PC-3 (cell line): ENCODE measurements at regions not wholly inside any gene's neighbourhood (a gene's known extent, or its start where the extent isn't known, plus 50 kb on each side); places are given as distances from the start of the nearest gene placed in this dataset.

Source experiments
- ATAC-seq: fragments of 200-7000 bp; cut with Tn5 transposase; 2 replicates; pipeline ENCODE4 v1.9.1; 2020; ENCODE audit warnings: mild to moderate bottlenecking, moderate library complexity
- BruUV-seq: library from RNA; stranded (reverse); fragments of 400-500 nt; replicated peaks from 2 replicates; lab custom pipeline; 2021; lab: Mats Ljungman, UMichigan
- CTCF ChIA-PET: fragments of 300-600 bp; sonication (Branson Sonifier 250); formaldehyde crosslinking; loops from one replicate; lab custom pipeline; 2022; ENCODE audit warnings: antibody characterized with exemption; lab: Charles Lee
- POLR2A ChIA-PET: fragments of 300-600 bp; sonication (Branson Sonifier 250); formaldehyde crosslinking; loops from one replicate; lab custom pipeline; 2022; ENCODE audit warnings: antibody characterized with exemption; ENCODE audit not compliant: unreplicated experiment; lab: Charles Lee
- DNase-seq: peaks from one replicate; pipeline ENCODE4 v3.0.0-alpha.2; 2015
- H2AFZ ChIP-seq: fragments of 300-600 bp; sonication (generic); 2 replicates; pipeline ENCODE4 v1.6.0; 2016; ENCODE audit warnings: antibody characterized with exemption, low read length
- H3F3A ChIP-seq: fragments of 300-600 bp; sonication (generic); one replicate; pipeline ENCODE4 v1.6.0; 2017; ENCODE audit warnings: antibody characterized with exemption, low read length, control low read depth, mild to moderate bottlenecking; ENCODE audit not compliant: unreplicated experiment
- H3K27ac ChIP-seq: fragments of 300-600 bp; sonication (generic); 2 replicates; pipeline ENCODE4 v1.5.1; 2016; ENCODE audit warnings: mild to moderate bottlenecking, low read length
- H3K27me3 ChIP-seq: fragments of 300-600 bp; sonication (generic); 2 replicates; pipeline ENCODE4 v1.6.1; 2016; ENCODE audit warnings: low read length, mixed read lengths
- H3K36me3 ChIP-seq: fragments of 300-600 bp; sonication (generic); 2 replicates; pipeline ENCODE4 v1.6.1; 2016; ENCODE audit warnings: low read depth, mixed run types, low read length, mixed read lengths
- H3K4me1 ChIP-seq: fragments of 300-600 bp; sonication (generic); 2 replicates; pipeline ENCODE4 v1.5.1; 2016; ENCODE audit warnings: low read length; ENCODE audit not compliant: insufficient read depth
- H3K4me2 ChIP-seq: fragments of 300-600 bp; sonication (generic); 2 replicates; pipeline ENCODE4 v1.6.0; 2016; ENCODE audit warnings: low read length
- H3K4me3 ChIP-seq: fragments of 300-600 bp; sonication (generic); 2 replicates; pipeline ENCODE4 v1.5.1; 2016; ENCODE audit warnings: mild to moderate bottlenecking, low read length, mixed read lengths
- H3K79me2 ChIP-seq: fragments of 300-600 bp; sonication (generic); 2 replicates; pipeline ENCODE4 v1.6.1; 2017; ENCODE audit warnings: low read length, mixed read lengths
- H3K9ac ChIP-seq: fragments of 300-600 bp; sonication (generic); 2 replicates; pipeline ENCODE4 v1.6.0; 2016; ENCODE audit warnings: mild to moderate bottlenecking, low read length
- H3K9me2 ChIP-seq: fragments of 300-600 bp; sonication (generic); replicated peaks from 2 replicates; pipeline ENCODE4 v1.6.1; 2016; ENCODE audit warnings: mixed run types, low read length, mixed read lengths
- H3K9me3 ChIP-seq: fragments of 300-600 bp; sonication (generic); 2 replicates; pipeline ENCODE4 v1.6.1; 2016; ENCODE audit warnings: low read length, mixed read lengths
- H4K20me1 ChIP-seq: fragments of 300-600 bp; sonication (generic); 2 replicates; pipeline ENCODE4 v1.6.1; 2016; ENCODE audit warnings: low read length, mixed read lengths
- CTCF ChIP-seq: fragments of 300-600 bp; sonication (generic); conservative IDR thresholded peaks from 2 replicates; pipeline ENCODE4 v1.5.1; 2017; ENCODE audit warnings: antibody characterized with exemption, low read depth, mild to moderate bottlenecking, low read length
- EZH2 ChIP-seq: fragments of 300-600 bp; sonication (generic); IDR thresholded peaks from one replicate; pipeline ENCODE4 v1.6.1; 2017; ENCODE audit warnings: antibody characterized with exemption, mild to moderate bottlenecking, low read length; ENCODE audit not compliant: unreplicated experiment
- EZH2phosphoT487 ChIP-seq: fragments of 300-600 bp; sonication (generic); IDR thresholded peaks from 2 replicates; pipeline ENCODE4 v1.6.1; 2018; ENCODE audit warnings: mild to moderate bottlenecking, antibody characterized with exemption, low read length, borderline replicate concordance
- intact Hi-C: fragments of 100-400 bp; cut with micrococcal nuclease; formaldehyde crosslinking; loops from 2 replicates; pipeline ENCODE4 v1.9.0; 2023

GRCh38 chr1:80896781-80897356, 903.9 kb upstream of the ADGRL2 start:
- Histone ChIP-seq H3F3A (no peaks in the 10 kb centered on the region), H3K27ac (no peak overlapping the region), H4K20me1 (no peaks in the 10 kb centered on the region), H3K79me2 (no peaks in the 10 kb centered on the region), H3K4me1 (no peaks in the 10 kb centered on the region), H3K9me2 (no peaks in the 10 kb centered on the region), H3K9ac (no peak overlapping the region), H2AFZ (no peak overlapping the region), H3K9me3 (no peaks in the 10 kb centered on the region), H3K4me2 (no peak overlapping the region), H3K27me3 (no peaks in the 10 kb centered on the region), H3K36me3 (no peaks in the 10 kb centered on the region), H3K4me3 (no peak overlapping the region)
- no peak for ATAC-seq
- CTCF ChIA-PET: no interaction called here
- TF ChIP-seq EZH2phosphoT487 (no peak), EZH2 (no peak), CTCF (no peak)
- no TSS peak for BruUV-seq
- intact Hi-C loops: no loop called here
- DNase-seq: no peak
- POLR2A ChIA-PET: no interaction called here

- Histone ChIP-seq H3K27me3 (no peaks in the 10 kb centered on the region), H3K9me3 (no peaks in the 10 kb centered on the region), H3K9ac (no peak overlapping the region), H3K27ac (no peak overlapping the region), H4K20me1 (no peaks in the 10 kb centered on the region), H3K4me2 (no peak overlapping the region), H3K36me3 (no peaks in the 10 kb centered on the region), H3K4me3 (no peak overlapping the region), H3K9me2 (no peaks in the 10 kb centered on the region), H2AFZ (no peak overlapping the region), H3K79me2 (no peaks in the 10 kb centered on the region), H3K4me1 (no peaks in the 10 kb centered on the region), H3F3A (no peaks in the 10 kb centered on the region)
- ATAC-seq (no peak), DNase-seq (no peak)
- BruUV-seq: no TSS peak
- TF ChIP-seq EZH2 (no peak), EZH2phosphoT487 (no peak), CTCF (no peak)
- CTCF ChIA-PET: no interaction called here
- intact Hi-C loops: no loop called here
- POLR2A ChIA-PET: interaction anchor here (0.6 kb wide), 1 partner anchor 335 kb away, joined by 4 read pairs; no protein-coding TSS in a partner anchor
Measured at GRCh38 chr1:80894921-80895320, 905.8 kb upstream of the ADGRL2 start.

GRCh38 chr1:80893115-80893514, 907.6 kb upstream of the ADGRL2 start:
- no peaks in the 10 kb centered on the region for H3F3A ChIP-seq
- no peaks in the 10 kb centered on the region for H3K79me2 ChIP-seq
- no peaks in the 10 kb centered on the region for H3K9me2 ChIP-seq
- intact Hi-C loops: no loop called here
- no peaks in the 10 kb centered on the region for H3K4me1 ChIP-seq
- H3K36me3 ChIP-seq: no peaks in the 10 kb centered on the region
- no peak for ATAC-seq
- BruUV-seq: no TSS peak
- CTCF ChIA-PET: no interaction called here
- H2AFZ ChIP-seq: no peak overlapping the region
- no peaks in the 10 kb centered on the region for H3K9me3 ChIP-seq
- no peaks in the 10 kb centered on the region for H4K20me1 ChIP-seq
- POLR2A ChIA-PET: no interaction called here
- H3K4me2 ChIP-seq: no peak overlapping the region
- H3K9ac ChIP-seq: no peak overlapping the region
- no peak overlapping the region for H3K27ac ChIP-seq
- TF ChIP-seq EZH2phosphoT487 (no peak), EZH2 (no peak), CTCF (no peak)
- H3K27me3 ChIP-seq: no peaks in the 10 kb centered on the region
- DNase-seq: no peak
- H3K4me3 ChIP-seq: no peak overlapping the region
